CD14-positive monocyte (primary cell): ENCODE measurements at regions not wholly inside any gene's neighbourhood (a gene's known extent, or its start where the extent isn't known, plus 50 kb on each side); places are given as distances from the start of the nearest gene placed in this dataset.

Experiments used
- DNase-seq, 3 donors: peaks; one replicate each; pipeline ENCODE4 v3.0.0-alpha.2; 2011 to 2022
- H2AFZ ChIP-seq: 2 replicates; pipeline ENCODE4 v1.6.0; 2012; ENCODE audit warnings: mild to moderate bottlenecking, low read depth, low read length, inconsistent platforms; ENCODE audit not compliant: insufficient read depth, poor library complexity, severe bottlenecking
- H3K27ac ChIP-seq, 2 donors: 1 replicate in 1 of 2; 2 replicates in 1 of 2; pipeline ENCODE4 v1.5.1; 2012 to 2013; ENCODE audit warnings: low read length in 2 of 2, control low read depth in 1 of 2, inconsistent platforms in 1 of 2, low read depth in 1 of 2, mild to moderate bottlenecking in 1 of 2
- H3K27me3 ChIP-seq, 2 donors: one replicate each; pipeline versions ENCODE4 v1.6.0 to v1.6.1; 2011 to 2013; ENCODE audit warnings: low read length in 2 of 2; ENCODE audit not compliant: control insufficient read depth in 2 of 2, insufficient read depth in 2 of 2
- H3K36me3 ChIP-seq, 2 donors: replicated peaks in 1 of 2; 1 replicate in 1 of 2; 2 replicates in 1 of 2; pipeline versions ENCODE4 v1.5.1 to v1.6.1; 2012 to 2013; ENCODE audit warnings: low read length in 2 of 2, control low read depth in 1 of 2, inconsistent platforms in 1 of 2, mild to moderate bottlenecking in 1 of 2; ENCODE audit not compliant: insufficient read depth in 2 of 2, control insufficient read depth in 1 of 2
- H3K4me1 ChIP-seq, 2 donors: 1 replicate in 1 of 2; 2 replicates in 1 of 2; pipeline versions ENCODE4 v1.5.1 to v1.6.1; 2012 to 2013; ENCODE audit warnings: low read length in 2 of 2, control low read depth in 1 of 2, inconsistent platforms in 1 of 2, mild to moderate bottlenecking in 1 of 2, moderate library complexity in 1 of 2; ENCODE audit not compliant: insufficient read depth in 2 of 2, control insufficient read depth in 1 of 2
- H3K4me2 ChIP-seq: replicated peaks from 2 replicates; pipeline ENCODE3; 2012; ENCODE audit warnings: low read length, moderate library complexity, mild to moderate bottlenecking; ENCODE audit not compliant: poor library complexity, severe bottlenecking; ENCODE audit errors: extremely low read depth
- H3K4me3 ChIP-seq, 3 experiments: fragments of 200-600 bp in 1 of 3; sonication (generic) in 1 of 3; replicated peaks in 1 of 3; 1 replicate in 2 of 3; 2 replicates in 1 of 3; pipeline ENCODE4 v1.5.1; 2011 to 2013; ENCODE audit warnings: low read length in 3 of 3, mild to moderate bottlenecking in 3 of 3, control low read depth in 2 of 3, low read depth in 2 of 3, inconsistent platforms in 1 of 3, moderate library complexity in 1 of 3
- H3K79me2 ChIP-seq: 2 replicates; pipeline ENCODE4 v1.6.0; 2012; ENCODE audit warnings: mild to moderate bottlenecking, control low read depth, inconsistent platforms, low read length, moderate library complexity; ENCODE audit not compliant: insufficient read depth
- H3K9ac ChIP-seq: 2 replicates; pipeline ENCODE4 v1.6.0; 2017; ENCODE audit warnings: low read length, mild to moderate bottlenecking; ENCODE audit not compliant: insufficient read depth, poor library complexity, severe bottlenecking
- H3K9me3 ChIP-seq, 2 donors: replicated peaks in 1 of 2; 1 replicate in 1 of 2; 2 replicates in 1 of 2; pipeline versions ENCODE4 v1.5.1 to v1.6.1; 2012 to 2013; ENCODE audit warnings: low read length in 2 of 2, control low read depth in 1 of 2; ENCODE audit not compliant: control insufficient read depth in 1 of 2, insufficient read depth in 1 of 2
- H4K20me1 ChIP-seq: 2 replicates; pipeline ENCODE4 v1.6.0; 2012; ENCODE audit warnings: mild to moderate bottlenecking, low read length, control low read depth, moderate library complexity; ENCODE audit not compliant: insufficient read depth
- H3K27ac Mint-ChIP-seq, 7 donors: one replicate each; pipeline ENCODE4 v1.8.0; 2020; ENCODE audit warnings: mild to moderate bottlenecking in 7 of 7, mixed read lengths in 7 of 7, moderate library complexity in 6 of 7, inconsistent platforms in 2 of 7
- H3K27me3 Mint-ChIP-seq, 3 donors: one replicate each; pipeline ENCODE4 v1.8.0; 2021 to 2022; ENCODE audit warnings: low read depth in 3 of 3, mild to moderate bottlenecking in 3 of 3, mixed read lengths in 3 of 3, moderate library complexity in 3 of 3, inconsistent platforms in 1 of 3
- H3K36me3 Mint-ChIP-seq, 2 donors: one replicate each; pipeline ENCODE4 v1.8.0; 2020; ENCODE audit warnings: mixed read lengths in 2 of 2, inconsistent platforms in 1 of 2, mild to moderate bottlenecking in 1 of 2
- H3K4me1 Mint-ChIP-seq: one replicate; pipeline ENCODE4 v1.8.0; 2020; ENCODE audit warnings: mild to moderate bottlenecking, mixed read lengths
- H3K4me3 Mint-ChIP-seq, 2 donors: one replicate each; pipeline ENCODE4 v1.8.0; 2020; ENCODE audit warnings: mild to moderate bottlenecking in 2 of 2, mixed read lengths in 2 of 2, moderate library complexity in 1 of 2
- H3K9me3 Mint-ChIP-seq, 7 donors: one replicate each; pipeline ENCODE4 v1.8.0; 2020 to 2022; ENCODE audit warnings: mixed read lengths in 7 of 7, mild to moderate bottlenecking in 6 of 7, moderate library complexity in 6 of 7, inconsistent platforms in 2 of 7
- CTCF ChIP-seq: fragments of 200-600 bp; IDR thresholded peaks from one replicate; pipeline ENCODE4 v1.8.0; 2022; ENCODE audit warnings: antibody characterized with exemption, mild to moderate bottlenecking
- WGBS: methylation state at CpG from one replicate; pipeline ENCODE4 v1.1.5; 2013; ENCODE audit warnings: missing lambda C conversion rate; ENCODE audit not compliant: insufficient coverage; 5-methylcytosine and 5-hydroxymethylcytosine counted together
- intact Hi-C, 2 donors: fragments of 100-400 bp; cut with micrococcal nuclease; formaldehyde crosslinking; loops; one replicate each; pipeline versions ENCODE4 v1.15.0 to v1.15.1; 2023

- no peaks in the 10 kb centered on the region for H3K27me3 ChIP-seq
- no peak overlapping the region for H3K4me3 ChIP-seq
- Mint-ChIP-seq H3K27ac (no peak overlapping the region), H3K27me3 (no peaks in the 10 kb centered on the region), H3K4me3 (no peak overlapping the region), H3K36me3 (no peaks in the 10 kb centered on the region), H3K4me1 (no peaks in the 10 kb centered on the region), H3K9me3 (peaks cover 0 to 12% (median 7%) of the 10 kb centered on the region in 7 donors)
- no peaks in the 10 kb centered on the region for H3K4me1 ChIP-seq
- H3K27ac ChIP-seq: no peak overlapping the region
- H4K20me1 ChIP-seq: no peaks in the 10 kb centered on the region
- no peaks in the 10 kb centered on the region for H3K79me2 ChIP-seq
- no peaks in the 10 kb centered on the region for H3K36me3 ChIP-seq
- no peak overlapping the region for H3K9ac ChIP-seq
- no peak overlapping the region for H3K4me2 ChIP-seq
- 100% methylated on average over 1 of the region's 2 CpGs for WGBS
- H2AFZ ChIP-seq: no peak overlapping the region
- no peak for DNase-seq
- peaks cover 0 to 9% of the 10 kb centered on the region in 2 donors for H3K9me3 ChIP-seq
- intact Hi-C loops: no loop called here
- no peak for TF ChIP-seq CTCF
Observed at GRCh38 chr10:58990693-58991092, 185.8 kb upstream of the PHYHIPL start.

GRCh38 chr10:58991856-58992255, 184.6 kb upstream of the PHYHIPL start:
- Mint-ChIP-seq H3K36me3 (no peaks in the 10 kb centered on the region), H3K4me3 (no peak overlapping the region), H3K9me3 (peaks cover 0 to 12% (median 7%) of the 10 kb centered on the region in 7 donors), H3K27ac (no peak overlapping the region), H3K27me3 (no peaks in the 10 kb centered on the region), H3K4me1 (no peaks in the 10 kb centered on the region)
- no peak for TF ChIP-seq CTCF
- Histone ChIP-seq H3K4me1 (no peaks in the 10 kb centered on the region), H3K27me3 (no peaks in the 10 kb centered on the region), H3K79me2 (no peaks in the 10 kb centered on the region), H3K4me2 (no peak overlapping the region), H4K20me1 (no peaks in the 10 kb centered on the region), H3K9ac (no peak overlapping the region), H3K36me3 (no peaks in the 10 kb centered on the region), H3K27ac (no peak overlapping the region), H2AFZ (no peak overlapping the region), H3K9me3 (peaks cover 0 to 9% of the 10 kb centered on the region in 2 donors), H3K4me3 (no peak overlapping the region)
- no peak for DNase-seq
- intact Hi-C loops: no loop called here
